ENCODE measurements at regions not wholly inside any gene's neighbourhood (a gene's known extent, or its start where the extent isn't known, plus 50 kb on each side); places are given as distances from the start of the nearest gene placed in this dataset.
A peak's percentile ranks its signal among the peaks of the same experiment; 100 is the strongest.
"Not testable (repeated sequence)": the region's sequence is repeated elsewhere in the genome, so short reads cannot be mapped to it uniquely, and the experiment has no call there.

GRCh38 chr21:8194042-8194441, 2327.3 kb upstream of the TPTE start:
- not testable (repeated sequence) for DNase-seq

DNA sequence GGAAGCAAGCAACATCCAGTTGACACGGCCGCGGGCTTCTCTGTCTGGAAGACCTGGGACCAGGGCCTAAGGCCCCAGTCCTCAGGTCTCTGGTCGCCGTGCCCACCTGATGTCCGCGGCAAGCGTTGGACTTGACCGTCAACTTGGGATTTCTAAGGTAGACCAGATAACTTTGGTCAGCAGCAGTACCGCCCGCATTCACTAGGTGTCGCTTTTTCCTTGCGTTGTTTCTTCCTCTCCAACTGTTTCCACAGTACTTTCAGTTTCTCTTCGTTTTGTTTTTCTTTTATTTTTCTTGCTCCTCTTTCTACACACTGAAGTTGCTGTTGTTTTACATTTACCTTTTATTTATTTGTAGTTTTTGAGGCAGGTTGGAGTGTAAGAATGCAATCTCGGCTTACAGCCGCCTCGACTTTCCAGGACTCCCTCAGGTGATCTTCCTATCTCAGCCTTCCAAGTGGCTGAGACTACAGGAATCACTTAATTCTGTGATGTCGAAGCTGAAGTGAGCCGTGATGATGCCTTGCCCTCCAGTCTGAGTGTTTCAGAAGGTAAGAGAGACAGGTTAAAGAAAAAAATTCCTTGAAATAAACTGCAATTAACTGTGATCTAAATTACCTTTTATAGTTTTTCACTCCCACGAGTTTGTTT, 2323.9 kb upstream of the TPTE start:
- not testable (repeated sequence) for DNase-seq

GRCh38 chr21:8205094-8205891, 2316.1 kb upstream of the TPTE start:
- not testable (repeated sequence) for DNase-seq

DNA sequence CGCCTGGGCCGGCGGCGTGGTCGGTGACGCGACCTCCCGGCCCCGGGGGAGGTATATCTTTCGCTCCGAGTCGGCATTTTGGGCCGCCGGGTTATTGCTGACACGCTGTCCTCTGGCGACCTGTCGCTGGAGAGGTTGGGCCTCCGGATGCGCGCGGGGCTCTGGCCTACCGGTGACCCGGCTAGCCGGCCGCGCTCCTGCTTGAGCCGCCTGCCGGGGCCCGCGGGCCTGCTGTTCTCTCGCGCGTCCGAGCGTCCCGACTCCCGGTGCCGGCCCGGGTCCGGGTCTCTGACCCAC, 2315.5 kb upstream of the TPTE start:
- not testable (repeated sequence) for DNase-seq

DNA sequence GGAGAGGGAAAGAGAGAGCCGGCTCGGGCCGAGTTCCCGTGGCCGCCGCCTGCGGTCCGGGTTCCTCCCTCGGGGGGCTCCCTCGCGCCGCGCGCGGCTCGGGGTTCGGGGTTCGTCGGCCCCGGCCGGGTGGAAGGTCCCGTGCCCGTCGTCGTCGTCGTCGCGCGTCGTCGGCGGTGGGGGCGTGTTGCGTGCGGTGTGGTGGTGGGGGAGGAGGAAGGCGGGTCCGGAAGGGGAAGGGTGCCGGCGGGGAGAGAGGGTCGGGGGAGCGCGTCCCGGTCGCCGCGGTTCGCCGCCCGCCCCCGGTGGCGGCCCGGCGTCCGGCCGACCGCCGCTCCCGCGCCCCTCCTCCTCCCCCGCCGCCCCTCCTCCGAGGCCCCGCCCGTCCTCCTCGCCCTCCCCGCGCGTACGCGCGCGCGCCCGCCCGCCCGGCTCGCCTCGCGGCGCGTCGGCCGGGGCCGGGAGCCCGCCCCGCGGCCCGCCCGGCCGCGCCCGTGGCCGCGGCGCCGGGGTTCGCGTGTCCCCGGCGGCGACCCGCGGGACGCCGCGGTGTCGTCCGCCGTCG, 2308.3 kb upstream of the TPTE start:
- DNase-seq, result peak; percentile 84

DNA sequence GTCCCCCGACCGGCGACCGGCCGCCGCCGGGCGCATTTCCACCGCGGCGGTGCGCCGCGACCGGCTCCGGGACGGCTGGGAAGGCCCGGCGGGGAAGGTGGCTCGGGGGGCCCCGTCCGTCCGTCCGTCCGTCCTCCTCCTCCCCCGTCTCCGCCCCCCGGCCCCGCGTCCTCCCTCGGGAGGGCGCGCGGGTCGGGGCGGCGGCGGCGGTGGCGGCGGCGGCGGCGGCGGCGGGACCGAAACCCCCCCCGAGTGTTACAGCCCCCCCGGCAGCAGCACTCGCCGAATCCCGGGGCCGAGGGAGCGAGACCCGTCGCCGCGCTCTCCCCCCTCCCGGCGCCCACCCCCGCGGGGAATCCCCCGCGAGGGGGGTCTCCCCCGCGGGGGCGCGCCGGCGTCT, 2306.8 kb upstream of the TPTE start:
- not testable (repeated sequence) for DNase-seq

DNA sequence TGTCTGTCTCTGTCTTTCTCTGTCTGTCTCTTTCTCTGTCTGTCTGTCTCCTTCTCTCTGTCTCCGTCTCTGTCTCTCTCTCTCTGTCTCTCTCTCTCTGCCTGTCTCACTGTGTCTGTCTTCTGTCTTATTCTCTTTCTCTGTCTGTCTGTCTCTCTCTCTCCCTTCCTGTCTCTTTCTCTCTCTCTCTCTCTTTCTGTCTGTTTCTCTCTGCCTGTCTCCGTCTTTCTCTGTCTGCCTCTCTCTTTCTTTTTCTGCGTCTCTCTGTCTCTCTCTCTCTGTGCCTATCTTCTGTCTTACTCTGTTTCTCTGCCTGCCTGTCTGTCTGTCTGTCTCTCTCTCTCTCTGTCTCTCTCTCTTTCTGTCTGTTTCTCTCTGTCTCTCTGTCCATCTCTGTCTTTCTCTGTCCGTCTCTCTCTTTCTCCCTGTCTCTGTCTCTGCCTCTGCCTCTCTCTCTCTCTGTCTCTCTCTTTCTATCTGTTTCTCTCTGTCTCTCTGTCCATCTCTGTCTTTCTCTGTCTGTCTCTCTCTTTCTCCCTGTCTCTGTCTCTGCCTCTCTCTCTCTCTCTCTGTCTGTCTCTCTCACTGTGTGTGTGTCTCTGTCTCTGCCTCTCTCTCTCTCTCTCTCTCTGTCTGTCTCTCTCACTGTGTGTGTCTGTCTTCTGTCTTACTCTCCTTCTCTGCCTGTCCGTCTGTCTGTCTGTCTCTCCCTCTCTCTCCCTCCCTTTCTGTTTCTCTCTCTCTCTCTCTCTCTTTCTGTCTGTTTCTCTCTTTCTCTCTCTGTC, 2291.8 kb upstream of the TPTE start:
- not testable (repeated sequence) for DNase-seq

DNA sequence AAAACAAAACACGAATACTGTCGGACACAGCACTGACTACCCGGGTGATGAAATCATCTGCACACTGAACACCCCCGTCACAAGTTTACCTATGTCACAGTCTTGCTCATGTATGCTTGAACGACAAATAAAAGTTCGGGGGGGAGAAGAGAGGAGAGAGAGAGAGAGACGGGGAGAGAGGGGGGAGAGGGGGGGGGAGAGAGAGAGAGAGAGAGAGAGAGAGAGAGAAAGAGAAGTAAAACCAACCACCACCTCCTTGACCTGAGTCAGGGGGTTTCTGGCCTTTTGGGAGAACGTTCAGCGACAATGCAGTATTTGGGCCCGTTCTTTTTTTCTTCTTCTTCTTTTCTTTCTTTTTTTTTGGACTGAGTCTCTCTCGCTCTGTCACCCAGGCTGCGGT, 2290.1 kb upstream of the TPTE start:
- not testable (repeated sequence) for DNase-seq

DNA sequence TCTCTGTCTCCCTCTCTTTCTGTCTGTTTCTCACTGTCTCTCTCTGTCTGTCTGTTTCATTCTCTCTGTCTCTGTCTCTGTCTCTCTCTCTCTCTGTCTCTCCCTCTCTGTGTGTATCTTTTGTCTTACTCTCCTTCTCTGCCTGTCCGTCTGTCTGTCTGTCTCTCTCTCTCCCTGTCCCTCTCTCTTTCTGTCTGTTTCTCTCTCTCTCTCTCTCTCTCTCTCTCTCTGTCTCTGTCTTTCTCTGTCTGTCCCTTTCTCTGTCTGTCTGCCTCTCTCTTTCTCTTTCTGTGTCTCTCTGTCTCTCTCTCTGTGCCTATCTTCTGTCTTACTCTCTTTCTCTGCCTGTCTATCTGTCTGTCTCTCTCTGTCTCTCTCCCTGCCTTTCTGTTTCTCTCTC, 2288.4 kb upstream of the TPTE start:
- DNase-seq, result not testable (repeated sequence)

DNA sequence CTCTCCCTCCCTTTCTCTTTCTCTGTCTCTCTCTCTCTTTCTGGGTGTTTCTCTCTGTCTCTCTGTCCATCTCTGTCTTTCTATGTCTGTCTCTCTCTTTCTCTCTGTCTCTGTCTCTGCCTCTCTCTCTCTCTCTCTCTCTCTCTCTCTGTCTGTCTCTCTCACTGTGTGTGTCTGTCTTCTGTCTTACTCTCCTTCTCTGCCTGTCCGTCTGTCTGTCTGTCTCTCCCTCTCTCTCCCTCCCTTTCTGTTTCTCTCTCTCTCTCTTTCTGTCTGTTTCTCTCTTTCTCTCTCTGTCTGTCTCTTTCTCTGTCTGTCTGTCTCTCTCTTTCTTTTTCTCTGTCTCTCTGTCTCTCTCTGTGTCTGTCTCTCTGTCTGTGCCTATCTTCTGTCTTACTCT, 2287.3 kb upstream of the TPTE start:
- DNase-seq, result not testable (repeated sequence)

GRCh38 chr21:8244723-8245641, 2276.4 kb upstream of the TPTE start:
- DNase-seq, result not testable (repeated sequence)

DNA sequence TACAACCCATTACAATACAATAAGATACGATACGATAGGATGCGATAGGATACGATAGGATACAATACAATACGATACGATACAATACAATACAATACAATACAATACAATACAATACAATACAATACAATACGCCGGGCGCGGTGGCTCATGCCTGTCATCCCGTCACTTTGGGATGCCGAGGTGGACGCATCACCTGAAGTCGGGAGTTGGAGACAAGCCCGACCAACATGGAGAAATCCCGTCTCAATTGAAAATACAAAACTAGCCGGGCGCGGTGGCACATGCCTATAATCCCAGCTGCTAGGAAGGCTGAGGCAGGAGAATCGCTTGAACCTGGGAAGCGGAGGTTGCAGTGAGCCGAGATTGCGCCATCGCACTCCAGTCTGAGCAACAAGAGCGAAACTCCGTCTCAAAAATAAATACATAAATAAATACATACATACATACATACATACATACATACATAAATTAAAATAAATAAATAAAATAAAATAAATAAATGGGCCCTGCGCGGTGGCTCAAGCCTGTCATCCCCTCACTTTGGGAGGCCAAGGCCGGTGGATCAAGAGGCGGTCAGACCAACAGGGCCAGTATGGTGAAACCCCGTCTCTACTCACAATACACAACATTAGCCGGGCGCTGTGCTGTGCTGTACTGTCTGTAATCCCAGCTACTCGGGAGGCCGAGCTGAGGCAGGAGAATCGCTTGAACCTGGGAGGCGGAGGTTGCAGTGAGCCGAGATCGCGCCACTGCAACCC, 2275.6 kb upstream of the TPTE start:
- DNase-seq, result not testable (repeated sequence)

- DNase-seq, result not testable (repeated sequence)
These were observed 2269.7 kb upstream of the TPTE start for GRCh38 chr21:8251701-8252100.

GRCh38 chr21:8255094-8255493, 2266.3 kb upstream of the TPTE start:
- DNase-seq, result peak; percentile 1

DNA sequence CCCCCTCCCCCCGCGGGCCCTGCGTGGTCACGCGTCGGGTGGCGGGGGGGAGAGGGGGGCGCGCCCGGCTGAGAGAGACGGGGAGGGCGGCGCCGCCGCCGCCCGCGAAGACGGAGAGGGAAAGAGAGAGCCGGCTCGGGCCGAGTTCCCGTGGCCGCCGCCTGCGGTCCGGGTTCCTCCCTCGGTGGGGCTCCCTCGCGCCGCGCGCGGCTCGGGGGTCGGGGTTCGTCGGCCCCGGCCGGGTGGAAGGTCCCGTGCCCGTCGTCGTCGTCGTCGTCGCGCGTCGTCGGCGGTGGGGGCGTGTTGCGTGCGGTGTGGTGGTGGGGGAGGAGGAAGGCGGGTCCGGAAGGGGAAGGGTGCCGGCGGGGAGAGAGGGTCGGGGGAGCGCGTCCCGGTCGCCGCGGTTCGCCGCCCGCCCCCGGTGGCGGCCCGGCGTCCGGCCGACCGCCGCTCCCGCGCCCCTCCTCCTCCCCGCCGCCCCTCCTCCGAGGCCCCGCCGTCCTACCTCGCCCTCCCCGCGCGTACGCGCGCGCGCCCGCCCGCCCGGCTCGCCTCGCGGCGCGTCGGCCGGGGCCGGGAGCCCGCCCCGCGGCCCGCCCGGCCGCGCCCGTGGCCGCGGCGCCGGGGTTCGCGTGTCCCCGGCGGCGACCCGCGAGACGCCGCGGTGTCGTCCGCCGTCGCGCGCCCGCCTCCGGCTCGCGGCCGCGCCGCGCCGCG, 2264.1 kb upstream of the TPTE start:
- peak; percentile 1 for DNase-seq

DNA sequence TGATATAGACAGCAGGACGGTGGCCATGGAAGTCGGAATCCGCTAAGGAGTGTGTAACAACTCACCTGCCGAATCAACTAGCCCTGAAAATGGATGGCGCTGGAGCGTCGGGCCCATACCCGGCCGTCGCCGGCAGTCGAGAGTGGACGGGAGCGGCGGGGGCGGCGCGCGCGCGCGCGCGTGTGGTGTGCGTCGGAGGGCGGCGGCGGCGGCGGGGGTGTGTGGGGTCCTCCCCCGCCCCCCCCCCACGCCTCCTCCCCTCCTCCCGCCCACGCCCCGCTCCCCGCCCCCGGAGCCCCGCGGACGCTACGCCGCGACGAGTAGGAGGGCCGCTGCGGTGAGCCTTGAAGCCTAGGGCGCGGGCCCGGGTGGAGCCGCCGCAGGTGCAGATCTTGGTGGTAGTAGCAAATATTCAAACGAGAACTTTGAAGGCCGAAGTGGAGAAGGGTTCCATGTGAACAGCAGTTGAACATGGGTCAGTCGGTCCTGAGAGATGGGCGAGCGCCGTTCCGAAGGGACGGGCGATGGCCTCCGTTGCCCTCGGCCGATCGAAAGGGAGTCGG, 2261.2 kb upstream of the TPTE start:
- DNase-seq, result not testable (repeated sequence)
